ENCODE measurements at regions not wholly inside any gene's neighbourhood (a gene's known extent, or its start where the extent isn't known, plus 50 kb on each side); places are given as distances from the start of the nearest gene placed in this dataset.

DNA sequence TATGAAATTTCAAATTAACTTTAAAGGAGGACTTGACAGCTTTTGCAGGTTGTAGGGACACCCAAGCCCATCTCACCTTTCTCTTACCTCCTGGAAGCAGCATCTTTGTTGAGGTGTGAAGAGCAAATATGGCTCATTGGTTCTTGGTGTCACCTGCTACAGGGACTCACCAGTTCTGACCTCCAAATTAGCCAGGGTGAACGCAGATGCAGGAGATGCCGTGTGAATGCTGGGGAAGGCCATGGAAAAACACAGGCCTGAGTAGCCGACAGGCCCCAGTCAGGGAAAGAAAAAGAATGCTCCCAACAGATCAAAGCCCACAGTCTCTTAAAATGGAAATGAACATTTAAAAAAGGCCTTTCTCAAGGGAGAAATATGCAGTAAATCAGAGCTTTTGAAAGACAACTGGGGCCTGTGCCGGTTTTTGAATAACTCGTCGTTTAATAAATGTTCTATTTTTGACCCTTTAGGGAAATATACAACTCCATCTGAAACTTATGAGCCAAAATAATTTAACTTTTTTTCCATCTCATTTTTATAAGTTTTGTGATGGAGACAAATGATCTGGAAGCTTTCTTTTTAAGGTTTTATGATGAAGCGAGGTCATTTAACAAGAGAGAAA lies 167.5 kb downstream of the CD83 start:
- Histone ChIP-seq H3K4me3 (no peak overlapping the region), H3K27me3 (replicated peaks in 1 of 2; ENCODE audit: control insufficient read depth in 2 of 2, insufficient read depth in 2 of 2, low read length in 1 of 2) (no peaks in the 10 kb centered on the region), H4K20me1 (ENCODE audit: control insufficient read depth, insufficient read depth) (no peaks in the 10 kb centered on the region), H2AFZ (ENCODE audit: control insufficient read depth, low read depth, low read length) (no peak overlapping the region), H3K36me3 (ENCODE audit: control insufficient read depth in 2 of 2, insufficient read depth in 2 of 2, low read length in 1 of 2) (no peaks in the 10 kb centered on the region), H3K4me2 (ENCODE audit: control insufficient read depth, insufficient read depth) (no peak overlapping the region), H3K9ac (ENCODE audit: control insufficient read depth, insufficient read depth, low read length) (no peak overlapping the region), H3K9me3 (replicated peaks; ENCODE audit: control insufficient read depth, insufficient read depth, low read length) (no peaks in the 10 kb centered on the region; the same call in 2 of the 3 replicates), H3K27ac (ENCODE audit: control insufficient read depth, insufficient read depth) (no peak overlapping the region), H3K4me1 (ENCODE audit: control insufficient read depth, insufficient read depth, low read length) (no peaks in the 10 kb centered on the region), H3K79me2 (ENCODE audit: control insufficient read depth, insufficient read depth, low read length) (no peaks in the 10 kb centered on the region)
- in situ Hi-C loops (cut with MboI) (no loop called here), intact Hi-C loops (cut with micrococcal nuclease; ENCODE audit: unreplicated experiment) (no loop called here)
- DNase-seq (ENCODE audit: low read depth, low spot score) (no peak), ATAC-seq (no peak), FAIRE-seq (no peak)
- 81% methylated on average over 7 of the region's 7 CpGs for WGBS (ENCODE audit: insufficient coverage, insufficient replicate concordance, low lambda C conversion rate, missing lambda C conversion rate)
- ChIA-PET POLR2A (no interaction called here), CTCF (no interaction called here), SMC1A (ENCODE audit: uncharacterized antibody, unreplicated experiment) (interaction anchor here (1.3 kb wide), 1 partner anchor 15 kb away, joined by 3 read pairs; no protein-coding TSS in a partner anchor), RAD21 (ENCODE audit: unreplicated experiment) (no interaction called here)
- no peak for TF ChIP-seq EGR1 (IDR thresholded peaks at IDR 0.05; ENCODE audit: borderline replicate concordance in 1 of 2, low read depth in 2 of 2, low read length in 2 of 2)
- TF ChIP-seq, protein P1, sequence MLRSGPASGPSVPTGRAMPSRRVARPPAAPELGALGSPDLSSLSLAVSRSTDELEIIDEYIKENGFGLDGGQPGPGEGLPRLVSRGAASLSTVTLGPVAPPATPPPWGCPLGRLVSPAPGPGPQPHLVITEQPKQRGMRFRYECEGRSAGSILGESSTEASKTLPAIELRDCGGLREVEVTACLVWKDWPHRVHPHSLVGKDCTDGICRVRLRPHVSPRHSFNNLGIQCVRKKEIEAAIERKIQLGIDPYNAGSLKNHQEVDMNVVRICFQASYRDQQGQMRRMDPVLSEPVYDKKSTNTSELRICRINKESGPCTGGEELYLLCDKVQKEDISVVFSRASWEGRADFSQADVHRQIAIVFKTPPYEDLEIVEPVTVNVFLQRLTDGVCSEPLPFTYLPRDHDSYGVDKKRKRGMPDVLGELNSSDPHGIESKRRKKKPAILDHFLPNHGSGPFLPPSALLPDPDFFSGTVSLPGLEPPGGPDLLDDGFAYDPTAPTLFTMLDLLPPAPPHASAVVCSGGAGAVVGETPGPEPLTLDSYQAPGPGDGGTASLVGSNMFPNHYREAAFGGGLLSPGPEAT (IDR thresholded peaks at IDR 0.05; ENCODE audit: low read depth), result no peak
- TF ChIP-seq KAT2A (conservative IDR thresholded peaks at IDR 0.05; ENCODE audit: control insufficient read depth, low read depth, low read length), result no peak
- no peak for TF ChIP-seq CHD2 (IDR thresholded peaks at IDR 0.05; ENCODE audit: borderline replicate concordance, low read depth, low read length)
- no peak for TF ChIP-seq MTA2 (IDR thresholded peaks at IDR 0.05; ENCODE audit: low read depth)
- TF ChIP-seq NFYB (IDR thresholded peaks at IDR 0.05; ENCODE audit: insufficient read depth, low read depth, low read length), result no peak
- TF ChIP-seq, protein P2, sequence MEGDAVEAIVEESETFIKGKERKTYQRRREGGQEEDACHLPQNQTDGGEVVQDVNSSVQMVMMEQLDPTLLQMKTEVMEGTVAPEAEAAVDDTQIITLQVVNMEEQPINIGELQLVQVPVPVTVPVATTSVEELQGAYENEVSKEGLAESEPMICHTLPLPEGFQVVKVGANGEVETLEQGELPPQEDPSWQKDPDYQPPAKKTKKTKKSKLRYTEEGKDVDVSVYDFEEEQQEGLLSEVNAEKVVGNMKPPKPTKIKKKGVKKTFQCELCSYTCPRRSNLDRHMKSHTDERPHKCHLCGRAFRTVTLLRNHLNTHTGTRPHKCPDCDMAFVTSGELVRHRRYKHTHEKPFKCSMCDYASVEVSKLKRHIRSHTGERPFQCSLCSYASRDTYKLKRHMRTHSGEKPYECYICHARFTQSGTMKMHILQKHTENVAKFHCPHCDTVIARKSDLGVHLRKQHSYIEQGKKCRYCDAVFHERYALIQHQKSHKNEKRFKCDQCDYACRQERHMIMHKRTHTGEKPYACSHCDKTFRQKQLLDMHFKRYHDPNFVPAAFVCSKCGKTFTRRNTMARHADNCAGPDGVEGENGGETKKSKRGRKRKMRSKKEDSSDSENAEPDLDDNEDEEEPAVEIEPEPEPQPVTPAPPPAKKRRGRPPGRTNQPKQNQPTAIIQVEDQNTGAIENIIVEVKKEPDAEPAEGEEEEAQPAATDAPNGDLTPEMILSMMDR (IDR thresholded peaks at IDR 0.05 in 2 of 3, conservative IDR thresholded peaks at IDR 0.05 in 1 of 3; ENCODE audit: control insufficient read depth in 2 of 3, extremely low read depth in 1 of 3, insufficient read depth in 1 of 3, low read depth in 3 of 3, low read length in 3 of 3), result no peak
- TF ChIP-seq, protein P3, sequence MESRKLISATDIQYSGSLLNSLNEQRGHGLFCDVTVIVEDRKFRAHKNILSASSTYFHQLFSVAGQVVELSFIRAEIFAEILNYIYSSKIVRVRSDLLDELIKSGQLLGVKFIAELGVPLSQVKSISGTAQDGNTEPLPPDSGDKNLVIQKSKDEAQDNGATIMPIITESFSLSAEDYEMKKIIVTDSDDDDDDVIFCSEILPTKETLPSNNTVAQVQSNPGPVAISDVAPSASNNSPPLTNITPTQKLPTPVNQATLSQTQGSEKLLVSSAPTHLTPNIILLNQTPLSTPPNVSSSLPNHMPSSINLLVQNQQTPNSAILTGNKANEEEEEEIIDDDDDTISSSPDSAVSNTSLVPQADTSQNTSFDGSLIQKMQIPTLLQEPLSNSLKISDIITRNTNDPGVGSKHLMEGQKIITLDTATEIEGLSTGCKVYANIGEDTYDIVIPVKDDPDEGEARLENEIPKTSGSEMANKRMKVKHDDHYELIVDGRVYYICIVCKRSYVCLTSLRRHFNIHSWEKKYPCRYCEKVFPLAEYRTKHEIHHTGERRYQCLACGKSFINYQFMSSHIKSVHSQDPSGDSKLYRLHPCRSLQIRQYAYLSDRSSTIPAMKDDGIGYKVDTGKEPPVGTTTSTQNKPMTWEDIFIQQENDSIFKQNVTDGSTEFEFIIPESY (IDR thresholded peaks at IDR 0.05), result no peak
- no peak for TF ChIP-seq RCOR1 (conservative IDR thresholded peaks at IDR 0.05; ENCODE audit: low read depth, low read length)
- no TSS peak for BruUV-seq (replicated peaks)

Measured in GM12878 (cell line).